ENCODE measurements at regions not wholly inside any gene's neighbourhood (a gene's known extent, or its start where the extent isn't known, plus 50 kb on each side); places are given as distances from the start of the nearest gene placed in this dataset.

GRCh38 chr4:22264261-22264660 is 251.6 kb downstream of the ADGRA3 start:
- DNase-seq (ENCODE audit: low read depth) (no peak), FAIRE-seq (no peak)
- no peak for TF ChIP-seq CTCF (IDR thresholded peaks at IDR 0.05; ENCODE audit: insufficient read depth, low read length, severe bottlenecking)
- Histone ChIP-seq H3K27me3 (ENCODE audit: control insufficient read depth, insufficient read depth, low read length) (no peaks in the 10 kb centered on the region), H3K36me3 (ENCODE audit: control insufficient read depth, insufficient read depth, low read length) (no peaks in the 10 kb centered on the region), H3K4me3 (ENCODE audit: low read depth, low read length) (no peak overlapping the region)

GRCh38 chr4:22253431-22253830 is 262.4 kb downstream of the ADGRA3 start:
- H3K36me3 ChIP-seq (ENCODE audit: control insufficient read depth, insufficient read depth, low read length): no peaks in the 10 kb centered on the region
- no peak for TF ChIP-seq CTCF (IDR thresholded peaks at IDR 0.05; ENCODE audit: insufficient read depth, low read length, severe bottlenecking)
- no peak overlapping the region for H3K4me3 ChIP-seq (ENCODE audit: low read depth, low read length)
- DNase-seq (ENCODE audit: low read depth): no peak
- FAIRE-seq: no peak
- no peaks in the 10 kb centered on the region for H3K27me3 ChIP-seq (ENCODE audit: control insufficient read depth, insufficient read depth, low read length)

GRCh38 chr4:22246847-22247246 is 269.0 kb downstream of the ADGRA3 start:
- TF ChIP-seq CTCF (IDR thresholded peaks at IDR 0.05; ENCODE audit: insufficient read depth, low read length, severe bottlenecking): no peak
- DNase-seq (ENCODE audit: low read depth): no peak
- FAIRE-seq: no peak
- H3K36me3 ChIP-seq (ENCODE audit: control insufficient read depth, insufficient read depth, low read length): no peaks in the 10 kb centered on the region
- H3K27me3 ChIP-seq (ENCODE audit: control insufficient read depth, insufficient read depth, low read length): no peaks in the 10 kb centered on the region
- H3K4me3 ChIP-seq (ENCODE audit: low read depth, low read length): no peak overlapping the region

GRCh38 chr4:22245294-22245693 is 270.6 kb downstream of the ADGRA3 start:
- TF ChIP-seq CTCF (IDR thresholded peaks at IDR 0.05; ENCODE audit: insufficient read depth, low read length, severe bottlenecking): no peak
- DNase-seq (ENCODE audit: low read depth): no peak
- H3K4me3 ChIP-seq (ENCODE audit: low read depth, low read length): no peak overlapping the region
- no peaks in the 10 kb centered on the region for H3K27me3 ChIP-seq (ENCODE audit: control insufficient read depth, insufficient read depth, low read length)
- H3K36me3 ChIP-seq (ENCODE audit: control insufficient read depth, insufficient read depth, low read length): no peaks in the 10 kb centered on the region
- FAIRE-seq: no peak

- no peak for DNase-seq (ENCODE audit: low read depth)
- no peak for TF ChIP-seq CTCF (IDR thresholded peaks at IDR 0.05; ENCODE audit: insufficient read depth, low read length, severe bottlenecking)
- H3K27me3 ChIP-seq (ENCODE audit: control insufficient read depth, insufficient read depth, low read length): no peaks in the 10 kb centered on the region
- no peak overlapping the region for H3K4me3 ChIP-seq (ENCODE audit: low read depth, low read length)
- no peaks in the 10 kb centered on the region for H3K36me3 ChIP-seq (ENCODE audit: control insufficient read depth, insufficient read depth, low read length)
- FAIRE-seq: no peak
Measured at GRCh38 chr4:22241415-22241814, 274.5 kb downstream of the ADGRA3 start.

- TF ChIP-seq CTCF (IDR thresholded peaks at IDR 0.05; ENCODE audit: insufficient read depth, low read length, severe bottlenecking): no peak
- FAIRE-seq (no peak), DNase-seq (ENCODE audit: low read depth) (no peak)
Measured at GRCh38 chr4:22240814-22241213, 275.1 kb downstream of the ADGRA3 start.

More at GRCh38 chr4:22240814-22241213, 275.1 kb downstream of the ADGRA3 start:
- no peak overlapping the region for H3K4me3 ChIP-seq (ENCODE audit: low read depth, low read length)
- H3K27me3 ChIP-seq (ENCODE audit: control insufficient read depth, insufficient read depth, low read length): no peaks in the 10 kb centered on the region
- no peaks in the 10 kb centered on the region for H3K36me3 ChIP-seq (ENCODE audit: control insufficient read depth, insufficient read depth, low read length)
